GM06990 (cell line): ENCODE measurements at regions not wholly inside any gene's neighbourhood (a gene's known extent, or its start where the extent isn't known, plus 50 kb on each side); places are given as distances from the start of the nearest gene placed in this dataset.

Experiments
- DNase-seq: peaks from one replicate; pipeline ENCODE4 v3.0.0-alpha.2; 2011; ENCODE audit not compliant: insufficient read length; ENCODE audit errors: extremely low read depth
- H3K27me3 ChIP-seq: replicated peaks from 2 replicates; pipeline ENCODE4 v1.6.0; 2011; ENCODE audit warnings: low read length; ENCODE audit not compliant: control insufficient read depth, insufficient read depth
- H3K36me3 ChIP-seq: 2 replicates; pipeline ENCODE4 v1.5.1; 2011; ENCODE audit warnings: low read length; ENCODE audit not compliant: control insufficient read depth, insufficient read depth
- H3K4me3 ChIP-seq: replicated peaks from 2 replicates; pipeline ENCODE4 v1.5.1; 2011; ENCODE audit warnings: low read depth, mild to moderate bottlenecking, control low read depth, low read length
- CTCF ChIP-seq: IDR thresholded peaks from 2 replicates; pipeline ENCODE4 v1.5.1; 2011; ENCODE audit warnings: low read length, control low read depth, mild to moderate bottlenecking, inconsistent platforms; ENCODE audit not compliant: insufficient read depth, poor library complexity, severe bottlenecking

- no peak overlapping the region for H3K4me3 ChIP-seq
- TF ChIP-seq CTCF: no peak
- H3K36me3 ChIP-seq: no peaks in the 10 kb centered on the region
- H3K27me3 ChIP-seq: no peaks in the 10 kb centered on the region; the same call in 1 of the 2 replicates
- DNase-seq: no peak
These were observed 354.9 kb downstream of the FOXO1 start for GRCh38 chr13:40311356-40312101.

- DNase-seq: no peak
These were observed 352.9 kb downstream of the FOXO1 start for GRCh38 chr13:40313269-40314200.

GRCh38 chr13:40315416-40316064 lies 350.9 kb downstream of the FOXO1 start:
- Histone ChIP-seq H3K4me3 (no peak overlapping the region), H3K36me3 (no peaks in the 10 kb centered on the region), H3K27me3 (no peaks in the 10 kb centered on the region; the same call in 1 of the 2 replicates)
- DNase-seq: no peak
- TF ChIP-seq CTCF: no peak

More at GRCh38 chr13:40313269-40314200, 352.9 kb downstream of the FOXO1 start:
- no peak overlapping the region for H3K4me3 ChIP-seq
- no peaks in the 10 kb centered on the region; the same call in 1 of the 2 replicates for H3K27me3 ChIP-seq
- no peak for TF ChIP-seq CTCF
- H3K36me3 ChIP-seq: no peaks in the 10 kb centered on the region

DNA sequence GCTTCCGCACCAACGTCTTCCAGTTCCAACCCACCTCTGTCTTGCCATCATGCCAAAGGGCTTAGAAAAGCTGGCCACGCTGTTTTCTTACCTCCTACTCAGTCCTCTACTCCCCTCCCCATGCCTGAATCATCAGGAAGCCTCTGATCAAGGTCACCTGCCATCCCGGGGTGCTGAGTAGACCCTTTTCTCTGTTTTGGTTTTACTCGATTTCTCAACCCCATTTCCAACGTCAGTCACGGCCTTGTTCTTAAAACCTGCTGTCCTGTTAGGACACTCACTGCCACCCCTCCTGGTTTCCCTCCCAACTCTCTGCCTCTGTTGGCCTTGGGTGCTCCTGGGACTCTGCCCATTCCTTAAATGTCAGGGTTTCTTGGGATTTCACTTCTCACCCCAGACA lies 350.1 kb downstream of the FOXO1 start:
- H3K36me3 ChIP-seq: no peaks in the 10 kb centered on the region
- H3K4me3 ChIP-seq: no peak overlapping the region
- no peak for TF ChIP-seq CTCF
- DNase-seq: no peak
- no peaks in the 10 kb centered on the region for H3K27me3 ChIP-seq

- Histone ChIP-seq H3K4me3 (no peak overlapping the region), H3K27me3 (no peaks in the 10 kb centered on the region), H3K36me3 (no peaks in the 10 kb centered on the region)
- TF ChIP-seq CTCF: no peak
- DNase-seq: no peak
These were observed 348.5 kb downstream of the FOXO1 start for GRCh38 chr13:40317980-40318327.
